Epithelial cell of esophagus (primary cell): ENCODE measurements at regions not wholly inside any gene's neighbourhood (a gene's known extent, or its start where the extent isn't known, plus 50 kb on each side); places are given as distances from the start of the nearest gene placed in this dataset.

Source experiments
- DNase-seq: peaks from one replicate; pipeline ENCODE4 v3.0.0; 2010; ENCODE audit warnings: low read depth
- H3K4me3 ChIP-seq: 2 replicates; pipeline ENCODE4 v1.5.1; 2011; ENCODE audit warnings: mild to moderate bottlenecking, low read length, control low read depth
- TF ChIP-seq, protein P1 (sequence below): IDR thresholded peaks from 2 replicates; pipeline ENCODE4 v1.5.1; 2011; ENCODE audit warnings: low read depth, mild to moderate bottlenecking, low read length, control low read depth, inconsistent platforms; ENCODE audit not compliant: insufficient read depth; ENCODE audit errors: missing control alignments

DNA sequence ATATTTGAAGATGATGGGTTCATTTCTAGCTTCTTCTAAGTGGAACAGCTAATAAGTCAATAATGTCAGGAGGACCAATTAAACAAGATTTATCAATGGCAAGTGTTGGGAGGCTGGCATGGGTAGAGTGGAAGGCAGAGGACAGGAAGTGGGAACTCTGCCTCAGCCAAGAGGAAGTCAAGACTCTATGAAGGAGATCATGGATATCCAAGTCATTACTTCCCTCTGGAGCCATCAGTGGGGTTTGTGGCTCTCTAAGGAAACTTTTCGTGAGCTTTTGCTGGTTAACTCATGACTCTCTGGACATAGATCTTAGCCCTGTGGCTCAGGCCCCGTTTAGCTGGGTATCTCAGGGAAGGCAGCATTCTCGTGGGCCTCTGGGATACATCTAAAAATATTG is 410.4 kb upstream of the ID2 start:
- TF ChIP-seq, protein P1, sequence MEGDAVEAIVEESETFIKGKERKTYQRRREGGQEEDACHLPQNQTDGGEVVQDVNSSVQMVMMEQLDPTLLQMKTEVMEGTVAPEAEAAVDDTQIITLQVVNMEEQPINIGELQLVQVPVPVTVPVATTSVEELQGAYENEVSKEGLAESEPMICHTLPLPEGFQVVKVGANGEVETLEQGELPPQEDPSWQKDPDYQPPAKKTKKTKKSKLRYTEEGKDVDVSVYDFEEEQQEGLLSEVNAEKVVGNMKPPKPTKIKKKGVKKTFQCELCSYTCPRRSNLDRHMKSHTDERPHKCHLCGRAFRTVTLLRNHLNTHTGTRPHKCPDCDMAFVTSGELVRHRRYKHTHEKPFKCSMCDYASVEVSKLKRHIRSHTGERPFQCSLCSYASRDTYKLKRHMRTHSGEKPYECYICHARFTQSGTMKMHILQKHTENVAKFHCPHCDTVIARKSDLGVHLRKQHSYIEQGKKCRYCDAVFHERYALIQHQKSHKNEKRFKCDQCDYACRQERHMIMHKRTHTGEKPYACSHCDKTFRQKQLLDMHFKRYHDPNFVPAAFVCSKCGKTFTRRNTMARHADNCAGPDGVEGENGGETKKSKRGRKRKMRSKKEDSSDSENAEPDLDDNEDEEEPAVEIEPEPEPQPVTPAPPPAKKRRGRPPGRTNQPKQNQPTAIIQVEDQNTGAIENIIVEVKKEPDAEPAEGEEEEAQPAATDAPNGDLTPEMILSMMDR = no peak
- DNase-seq = no peak
- H3K4me3 ChIP-seq = no peak overlapping the region

GRCh38 chr2:8276026-8276425 is 405.8 kb upstream of the ID2 start:
- TF ChIP-seq, protein P1 = no peak
- no peak for DNase-seq
- H3K4me3 ChIP-seq = no peak overlapping the region

- TF ChIP-seq, protein P1 = no peak
- no peak for DNase-seq
- no peak overlapping the region for H3K4me3 ChIP-seq
These were observed 403.8 kb upstream of the ID2 start for GRCh38 chr2:8277921-8278571.

DNA sequence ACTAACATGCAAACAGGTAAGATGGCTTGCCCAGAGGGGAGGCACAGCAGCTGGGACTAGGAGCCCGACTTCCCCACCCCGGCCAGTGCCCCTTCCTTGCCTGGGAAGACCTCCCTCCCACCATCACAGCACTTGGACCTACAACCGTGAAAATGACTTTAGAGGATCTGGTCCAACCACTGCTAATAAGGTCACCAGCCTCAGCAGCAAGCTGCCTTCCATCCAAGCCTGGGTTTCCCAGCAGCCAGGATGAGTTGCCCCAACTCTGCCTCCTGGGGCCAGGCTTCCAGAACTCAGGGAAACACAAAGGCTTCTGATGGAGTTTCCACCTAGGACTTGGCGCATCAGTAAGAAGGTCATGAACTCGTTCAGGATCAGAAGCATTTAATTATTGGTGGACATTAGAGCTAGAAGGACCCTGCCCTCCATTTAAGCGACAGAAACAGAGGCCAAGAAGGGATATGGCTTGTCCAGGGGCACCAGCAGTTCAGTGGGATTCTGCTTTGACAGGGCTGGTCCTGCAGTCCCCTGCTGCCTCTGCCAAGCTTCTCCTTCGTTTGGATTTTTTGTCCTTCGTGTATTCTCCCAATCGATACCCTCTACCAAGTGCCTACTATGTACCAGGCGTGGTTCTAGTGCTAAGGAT is 403.0 kb upstream of the ID2 start:
- no peak overlapping the region for H3K4me3 ChIP-seq
- DNase-seq = no peak

GRCh38 chr2:8279506-8279905 is 402.4 kb upstream of the ID2 start:
- H3K4me3 ChIP-seq = no peak overlapping the region
- no peak for DNase-seq
- TF ChIP-seq, protein P1 = no peak

More for the DNA sequence above, 403.0 kb upstream of the ID2 start:
- TF ChIP-seq, protein P1 = no peak

DNA sequence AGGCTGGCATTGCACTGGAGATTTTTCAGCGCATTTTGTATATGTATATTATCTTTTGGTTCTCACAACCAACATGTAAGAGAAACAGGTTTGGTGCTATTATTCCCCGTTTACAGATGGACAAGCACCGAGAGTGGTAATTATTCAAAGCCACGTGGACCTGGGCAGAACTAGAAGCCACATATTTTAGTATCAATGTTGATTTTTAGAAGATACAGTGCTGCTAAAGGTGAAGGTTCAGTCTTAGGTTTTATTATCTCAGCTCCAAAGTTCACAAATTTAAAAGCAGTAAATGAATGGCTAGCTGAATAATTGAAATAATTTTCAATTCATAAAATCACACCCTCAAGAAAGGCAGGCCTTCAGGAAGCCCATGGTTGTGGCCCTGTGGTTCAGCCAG is 400.6 kb upstream of the ID2 start:
- TF ChIP-seq, protein P1 = no peak
- H3K4me3 ChIP-seq = no peak overlapping the region
- no peak for DNase-seq
